ENCODE measurements at regions not wholly inside any gene's neighbourhood (a gene's known extent, or its start where the extent isn't known, plus 50 kb on each side); places are given as distances from the start of the nearest gene placed in this dataset.

GRCh38 chr14:51576879-51577278 lies 74.8 kb upstream of the FRMD6 start:
- no peak for TF ChIP-seq EZH2phosphoT487 (IDR thresholded peaks at IDR 0.05; ENCODE audit: borderline replicate concordance, low read length)
- no peak for TF ChIP-seq CTCF (IDR thresholded peaks at IDR 0.05; ENCODE audit: low read depth, low read length, poor library complexity, severe bottlenecking)

Measured in DOHH2 (cell line).